ENCODE measurements at regions not wholly inside any gene's neighbourhood (a gene's known extent, or its start where the extent isn't known, plus 50 kb on each side); places are given as distances from the start of the nearest gene placed in this dataset.
"Not testable (repeated sequence)": the region's sequence is repeated elsewhere in the genome, so short reads cannot be mapped to it uniquely, and the experiment has no call there.

GRCh38 chr3:11910971-11911531 is 64.4 kb upstream of the TAMM41 start:
- Mint-ChIP-seq H3K9me3 (no peaks in the 10 kb centered on the region), H3K27me3 (peaks cover 0 to 7% of the 10 kb centered on the region in 2 donors)
- ATAC-seq, result no peak

GRCh38 chr3:11911887-11912286 is 65.2 kb upstream of the TAMM41 start:
- H3K27me3 Mint-ChIP-seq; H3K27ac Mint-ChIP-seq; DNase-seq (ENCODE audit: low spot score); H3K4me3 Mint-ChIP-seq; H3K36me3 Mint-ChIP-seq; H3K4me1 Mint-ChIP-seq (ENCODE audit: low read depth in 2 of 2); H3K9me3 Mint-ChIP-seq; ATAC-seq: not testable (repeated sequence)

More at GRCh38 chr3:11910971-11911531, 64.4 kb upstream of the TAMM41 start:
- Mint-ChIP-seq H3K27ac (no peak overlapping the region), H3K36me3 (no peaks in the 10 kb centered on the region), H3K4me3 (no peak overlapping the region), H3K4me1 (ENCODE audit: low read depth in 2 of 2) (no peaks in the 10 kb centered on the region)
- DNase-seq (ENCODE audit: low spot score), result no peak

- H3K36me3 Mint-ChIP-seq, result no peaks in the 10 kb centered on the region
- H3K9me3 Mint-ChIP-seq, result no peaks in the 10 kb centered on the region
- H3K27me3 Mint-ChIP-seq, result peaks cover 0 to 7% of the 10 kb centered on the region in 2 donors
- no peak for DNase-seq (ENCODE audit: low spot score)
- H3K4me3 Mint-ChIP-seq, result no peak overlapping the region
- ATAC-seq, result no peak
- H3K4me1 Mint-ChIP-seq (ENCODE audit: low read depth in 2 of 2), result no peaks in the 10 kb centered on the region
- H3K27ac Mint-ChIP-seq, result no peak overlapping the region
These were observed 66.6 kb upstream of the TAMM41 start for GRCh38 chr3:11913316-11913715.

GRCh38 chr3:11914041-11914440 is 67.4 kb upstream of the TAMM41 start:
- no peak overlapping the region for H3K4me3 Mint-ChIP-seq
- H3K27me3 Mint-ChIP-seq, result no peaks in the 10 kb centered on the region
- no peaks in the 10 kb centered on the region for H3K4me1 Mint-ChIP-seq (ENCODE audit: low read depth in 2 of 2)
- no peaks in the 10 kb centered on the region for H3K36me3 Mint-ChIP-seq
- H3K27ac Mint-ChIP-seq, result no peak overlapping the region
- H3K9me3 Mint-ChIP-seq, result no peaks in the 10 kb centered on the region
- no peak for DNase-seq (ENCODE audit: low spot score)
- ATAC-seq, result no peak

DNA sequence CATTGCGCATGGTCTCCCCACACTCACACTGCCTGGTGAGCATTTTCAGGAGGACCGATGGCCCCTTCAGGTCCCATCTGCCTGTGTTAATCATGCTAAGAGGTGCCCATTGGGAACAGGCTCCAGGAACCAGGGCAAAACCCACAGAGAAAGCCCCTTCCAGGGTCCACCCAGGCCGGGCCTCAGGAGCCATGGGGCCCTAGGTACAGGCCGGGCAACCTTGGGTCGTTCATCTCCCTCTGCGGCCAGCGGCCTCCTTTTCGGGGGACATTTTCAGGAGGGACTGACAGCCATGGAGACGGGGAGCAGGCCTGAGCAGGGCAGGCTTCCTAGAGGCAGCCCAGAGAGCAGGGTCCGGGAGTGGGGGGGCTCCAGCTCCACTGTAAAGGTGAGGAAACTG is 68.0 kb upstream of the TAMM41 start:
- ATAC-seq (no peak), DNase-seq (ENCODE audit: low spot score) (no peak)
- H3K27me3 Mint-ChIP-seq, result no peaks in the 10 kb centered on the region
- H3K4me3 Mint-ChIP-seq, result no peak overlapping the region
- H3K27ac Mint-ChIP-seq, result no peak overlapping the region
- H3K9me3 Mint-ChIP-seq, result no peaks in the 10 kb centered on the region
- H3K4me1 Mint-ChIP-seq (ENCODE audit: low read depth in 2 of 2), result no peaks in the 10 kb centered on the region
- no peaks in the 10 kb centered on the region for H3K36me3 Mint-ChIP-seq

DNA sequence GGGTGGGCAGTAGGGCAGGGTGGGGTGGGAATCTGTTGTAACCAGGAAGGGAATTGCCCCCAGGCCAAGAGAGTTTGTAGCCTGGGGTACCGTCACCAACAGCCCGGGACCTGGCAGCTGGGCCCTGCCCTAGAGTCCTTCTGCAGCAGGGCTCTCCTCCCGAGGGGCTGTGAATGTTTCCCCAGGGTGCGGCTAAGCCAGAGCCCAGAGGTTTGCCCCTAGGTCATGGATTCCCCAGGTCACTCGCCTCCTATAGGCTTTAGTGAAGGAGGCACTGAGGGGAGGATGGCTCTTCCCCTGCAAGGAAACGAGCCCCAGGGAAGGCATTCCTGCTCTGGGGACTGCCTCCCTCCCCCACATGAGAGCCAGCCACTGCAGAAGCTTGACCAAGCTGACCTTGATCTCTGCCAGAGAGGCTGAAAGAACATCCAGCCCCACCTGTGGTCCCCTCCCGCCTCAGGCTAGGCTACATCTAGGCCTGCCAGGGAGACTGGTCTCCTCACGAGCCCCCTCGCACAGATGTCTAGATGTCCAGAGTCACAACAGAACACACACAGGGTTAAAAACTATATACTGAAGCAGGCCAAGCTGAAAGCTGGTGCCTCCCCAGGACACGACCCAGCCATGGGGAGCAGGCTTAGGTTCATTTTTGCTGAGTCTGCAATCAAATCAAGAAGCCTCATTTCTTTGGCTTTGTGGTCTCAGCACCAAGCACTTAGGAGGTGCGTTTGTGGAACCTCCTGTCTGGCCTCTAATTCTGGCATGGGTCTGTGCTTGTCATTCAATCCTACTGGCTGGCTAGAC is 69.1 kb upstream of the TAMM41 start:
- H3K27me3 Mint-ChIP-seq, result no peaks in the 10 kb centered on the region
- no peak for ATAC-seq
- H3K9me3 Mint-ChIP-seq, result no peaks in the 10 kb centered on the region
- no peak overlapping the region for H3K4me3 Mint-ChIP-seq
- no peak for DNase-seq (ENCODE audit: low spot score)
- no peaks in the 10 kb centered on the region for H3K4me1 Mint-ChIP-seq (ENCODE audit: low read depth in 2 of 2)
- H3K27ac Mint-ChIP-seq, result no peak overlapping the region
- H3K36me3 Mint-ChIP-seq, result no peaks in the 10 kb centered on the region

- not testable (repeated sequence) for ATAC-seq; H3K27ac Mint-ChIP-seq; H3K36me3 Mint-ChIP-seq; H3K27me3 Mint-ChIP-seq; H3K9me3 Mint-ChIP-seq; H3K4me3 Mint-ChIP-seq; DNase-seq (ENCODE audit: low spot score); H3K4me1 Mint-ChIP-seq (ENCODE audit: low read depth in 2 of 2)
These were observed 69.7 kb upstream of the TAMM41 start for GRCh38 chr3:11916425-11916762.

DNA sequence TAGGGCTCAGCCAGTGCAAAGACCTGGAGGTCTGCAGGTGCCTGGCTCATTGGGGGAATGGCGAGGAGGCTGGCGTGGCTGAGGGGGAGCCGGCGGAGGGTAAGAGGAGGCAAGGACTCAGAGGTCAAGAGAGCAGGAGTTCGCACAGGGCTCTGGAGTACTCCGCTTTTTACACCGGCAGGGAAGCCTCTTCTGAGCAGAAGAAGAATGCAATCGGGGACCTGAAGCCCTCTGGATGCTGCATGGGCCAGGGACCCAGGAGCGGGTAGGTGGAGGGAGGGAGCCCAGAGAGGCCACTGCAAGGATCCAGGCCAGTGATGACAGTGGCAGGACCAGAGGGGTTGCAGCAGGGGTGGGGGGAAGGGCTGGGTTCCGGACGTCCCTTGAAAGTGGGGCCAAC is 70.4 kb upstream of the TAMM41 start:
- no peak for ATAC-seq
- Mint-ChIP-seq H3K27ac (no peak overlapping the region), H3K4me3 (no peak overlapping the region), H3K27me3 (no peaks in the 10 kb centered on the region), H3K9me3 (no peaks in the 10 kb centered on the region), H3K36me3 (no peaks in the 10 kb centered on the region), H3K4me1 (ENCODE audit: low read depth in 2 of 2) (no peaks in the 10 kb centered on the region)
- DNase-seq (ENCODE audit: low spot score), result no peak

DNA sequence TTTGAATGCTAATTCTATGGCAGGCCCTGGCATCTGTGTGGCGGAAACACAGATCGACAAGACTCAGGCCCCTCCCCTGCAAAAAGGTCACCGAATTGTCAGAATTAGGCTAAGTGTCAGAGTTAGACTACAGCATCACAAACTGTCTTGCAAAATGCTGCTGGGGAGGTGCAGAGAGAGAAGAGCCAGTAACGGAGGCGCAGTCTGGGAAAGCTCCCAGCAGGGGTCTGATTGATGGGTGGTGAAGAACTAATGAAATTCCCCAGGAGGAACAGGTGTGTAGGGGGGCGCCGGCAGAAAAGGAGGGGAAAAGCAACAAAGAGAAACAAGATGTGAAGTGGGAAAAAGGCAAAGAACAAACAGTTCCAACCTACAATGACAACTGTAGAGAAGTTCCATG is 72.7 kb upstream of the TAMM41 start:
- Mint-ChIP-seq H3K4me3 (no peak overlapping the region), H3K4me1 (ENCODE audit: low read depth in 2 of 2) (no peaks in the 10 kb centered on the region), H3K27me3 (peaks cover 3 to 4% of the 10 kb centered on the region in 2 donors), H3K27ac (no peak overlapping the region), H3K9me3 (no peaks in the 10 kb centered on the region), H3K36me3 (no peaks in the 10 kb centered on the region)
- ATAC-seq (no peak), DNase-seq (ENCODE audit: low spot score) (no peak)

DNA sequence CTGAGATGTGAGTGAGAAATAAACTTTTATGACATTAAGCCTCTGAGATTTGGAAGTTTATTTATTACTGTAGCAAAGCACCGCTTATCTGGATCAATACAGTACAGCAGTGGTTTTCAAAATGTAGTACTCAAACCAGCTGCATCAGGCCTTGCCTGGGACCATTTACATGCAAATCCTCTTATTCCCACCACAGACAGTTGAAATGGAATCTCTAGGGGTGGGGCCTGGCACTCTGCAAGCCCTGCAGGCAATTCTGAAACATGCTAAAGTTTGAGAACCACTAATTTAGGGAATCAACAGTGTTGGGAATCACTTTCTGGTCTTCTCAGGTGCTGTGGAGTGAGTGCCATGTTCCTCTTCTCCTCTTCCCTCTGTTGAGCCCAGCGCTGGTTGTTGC is 77.8 kb upstream of the TAMM41 start:
- Mint-ChIP-seq H3K4me3 (no peak overlapping the region), H3K36me3 (no peaks in the 10 kb centered on the region), H3K27me3 (peaks cover 6 to 11% of the 10 kb centered on the region in 2 donors), H3K9me3 (no peaks in the 10 kb centered on the region), H3K4me1 (ENCODE audit: low read depth in 2 of 2) (no peaks in the 10 kb centered on the region), H3K27ac (no peak overlapping the region)
- DNase-seq (ENCODE audit: low spot score) (no peak), ATAC-seq (no peak)

- ATAC-seq (no peak), DNase-seq (ENCODE audit: low spot score) (no peak)
- Mint-ChIP-seq H3K36me3 (no peaks in the 10 kb centered on the region), H3K27ac (no peak overlapping the region), H3K27me3 (peaks cover 6 to 11% of the 10 kb centered on the region in 2 donors), H3K9me3 (peaks cover 2% of the 10 kb centered on the region), H3K4me3 (no peak overlapping the region), H3K4me1 (ENCODE audit: low read depth in 2 of 2) (no peaks in the 10 kb centered on the region)
These were observed 75.8 kb upstream of the SYN2 start for GRCh38 chr3:11928381-11928780.

DNA sequence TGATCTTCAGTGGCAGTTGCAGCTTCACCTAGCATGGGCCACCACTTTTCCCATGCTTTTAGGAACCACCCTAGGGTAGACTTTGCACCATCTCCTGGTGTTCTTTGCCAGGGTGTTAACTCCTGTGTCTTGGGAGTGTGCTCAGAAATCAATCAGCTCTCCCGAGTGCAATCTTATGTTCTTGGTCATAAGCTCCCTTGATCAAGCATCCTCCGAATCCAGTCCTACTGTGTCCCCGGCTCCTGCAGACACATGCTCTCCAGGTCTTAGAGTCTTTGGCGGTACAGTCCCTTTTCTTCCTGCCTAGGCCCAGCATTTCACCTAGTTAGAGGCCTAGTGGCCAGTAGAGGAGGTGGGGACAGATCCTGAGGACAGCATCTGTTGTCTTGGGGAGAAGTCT is 74.7 kb upstream of the SYN2 start:
- no peak for DNase-seq (ENCODE audit: low spot score)
- Mint-ChIP-seq H3K4me3 (no peak overlapping the region), H3K36me3 (no peaks in the 10 kb centered on the region), H3K4me1 (ENCODE audit: low read depth in 2 of 2) (no peaks in the 10 kb centered on the region), H3K27me3 (peaks cover 3 to 6% of the 10 kb centered on the region in 2 donors), H3K9me3 (peaks cover 2% of the 10 kb centered on the region), H3K27ac (no peak overlapping the region)
- ATAC-seq, result no peak

DNA sequence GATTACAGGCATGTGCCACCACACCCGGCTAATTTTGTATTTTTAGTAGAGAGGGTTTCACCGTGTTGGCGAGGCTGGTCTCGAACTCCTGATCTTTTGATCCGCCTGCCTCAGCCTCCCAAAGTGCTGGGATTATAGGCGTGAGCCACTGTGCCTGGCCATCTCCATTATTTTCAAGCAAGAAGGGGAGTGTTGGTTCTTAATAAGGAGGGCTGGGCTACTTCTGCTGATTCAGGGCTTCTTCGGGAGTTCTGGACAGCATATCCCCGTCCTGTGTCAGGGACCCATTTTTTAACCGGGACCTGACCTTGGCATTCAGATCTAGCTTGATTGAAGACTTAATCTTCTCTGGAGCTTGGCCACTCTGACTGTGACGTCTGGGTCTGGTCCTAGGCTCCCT is 74.1 kb upstream of the SYN2 start:
- H3K27me3 Mint-ChIP-seq, result peaks cover 3 to 6% of the 10 kb centered on the region in 2 donors
- ATAC-seq (no peak), DNase-seq (ENCODE audit: low spot score) (no peak)
- H3K4me3 Mint-ChIP-seq, result no peak overlapping the region
- peaks cover 2% of the 10 kb centered on the region for H3K9me3 Mint-ChIP-seq
- H3K27ac Mint-ChIP-seq, result no peak overlapping the region
- no peaks in the 10 kb centered on the region for H3K36me3 Mint-ChIP-seq
- no peaks in the 10 kb centered on the region for H3K4me1 Mint-ChIP-seq (ENCODE audit: low read depth in 2 of 2)

GRCh38 chr3:11932636-11933035 is 71.6 kb upstream of the SYN2 start:
- H3K36me3 Mint-ChIP-seq, result no peaks in the 10 kb centered on the region
- peaks cover 3 to 4% of the 10 kb centered on the region in 2 donors for H3K27me3 Mint-ChIP-seq
- no peak for DNase-seq (ENCODE audit: low spot score)
- no peak overlapping the region for H3K27ac Mint-ChIP-seq
- no peaks in the 10 kb centered on the region for H3K4me1 Mint-ChIP-seq (ENCODE audit: low read depth in 2 of 2)
- ATAC-seq, result no peak
- peaks cover 2% of the 10 kb centered on the region for H3K9me3 Mint-ChIP-seq
- no peak overlapping the region for H3K4me3 Mint-ChIP-seq

GRCh38 chr3:11933529-11933928 is 70.7 kb upstream of the SYN2 start:
- no peak for ATAC-seq
- peaks cover 3 to 7% of the 10 kb centered on the region in 2 donors for H3K27me3 Mint-ChIP-seq
- H3K4me3 Mint-ChIP-seq, result no peak overlapping the region
- no peaks in the 10 kb centered on the region for H3K36me3 Mint-ChIP-seq
- H3K27ac Mint-ChIP-seq, result no peak overlapping the region
- H3K9me3 Mint-ChIP-seq, result peaks cover 2% of the 10 kb centered on the region
- no peak for DNase-seq (ENCODE audit: low spot score)
- H3K4me1 Mint-ChIP-seq (ENCODE audit: low read depth in 2 of 2), result no peaks in the 10 kb centered on the region
